Activated CD4-positive, alpha-beta memory T cell treated with anti-CD3 and anti-CD28 coated beads, Interleukin-2, amount 10 ng/mL, durations not matched to agents 7 days and 5 days (primary cell): ENCODE measurements at regions not wholly inside any gene's neighbourhood (a gene's known extent, or its start where the extent isn't known, plus 50 kb on each side); places are given as distances from the start of the nearest gene placed in this dataset.

ENCODE experiments used
- CTCF ChIA-PET: fragments of 350-600 bp; sonication (Branson Sonifier 250); formaldehyde crosslinking; loops from one replicate; lab custom pipeline; 2021; ENCODE audit warnings: antibody characterized with exemption, inconsistent platforms; lab: Charles Lee
- POLR2A ChIA-PET: fragments of 350-600 bp; sonication (Branson Sonifier 250); formaldehyde crosslinking; loops from one replicate; lab custom pipeline; 2021; ENCODE audit warnings: antibody characterized with exemption; lab: Charles Lee
- DNase-seq: peaks from one replicate; pipeline ENCODE4 v3.0.0-alpha.2; 2020
- H3K27ac Mint-ChIP-seq: one replicate; pipeline ENCODE4 v1.8.0; 2021; ENCODE audit warnings: mild to moderate bottlenecking, mixed read lengths
- H3K27me3 Mint-ChIP-seq: one replicate; pipeline ENCODE4 v1.8.0; 2021; ENCODE audit warnings: mixed read lengths
- H3K36me3 Mint-ChIP-seq: one replicate; pipeline ENCODE4 v1.8.0; 2021; ENCODE audit warnings: low read depth, mixed read lengths
- H3K4me1 Mint-ChIP-seq: one replicate; pipeline ENCODE4 v1.8.0; 2021; ENCODE audit warnings: mixed read lengths
- H3K4me3 Mint-ChIP-seq: one replicate; pipeline ENCODE4 v1.8.0; 2021; ENCODE audit warnings: mild to moderate bottlenecking, mixed read lengths
- H3K9me3 Mint-ChIP-seq: one replicate; pipeline ENCODE4 v1.8.0; 2021; ENCODE audit warnings: mixed read lengths

- Mint-ChIP-seq H3K27me3 (peaks cover 2% of the 10 kb centered on the region), H3K4me1 (no peaks in the 10 kb centered on the region), H3K36me3 (no peaks in the 10 kb centered on the region), H3K9me3 (no peaks in the 10 kb centered on the region), H3K27ac (no peak overlapping the region), H3K4me3 (no peak overlapping the region)
- ChIA-PET CTCF (interaction anchor here (1.0 to 1.4 kb wide), 2 partner anchors 23 to 26 kb away, joined by 3 read pairs; no protein-coding TSS in a partner anchor), POLR2A (no interaction called here)
- DNase-seq, result no peak
Measured at GRCh38 chr2:71897836-71898235, 249.8 kb downstream of the CYP26B1 start.

DNA sequence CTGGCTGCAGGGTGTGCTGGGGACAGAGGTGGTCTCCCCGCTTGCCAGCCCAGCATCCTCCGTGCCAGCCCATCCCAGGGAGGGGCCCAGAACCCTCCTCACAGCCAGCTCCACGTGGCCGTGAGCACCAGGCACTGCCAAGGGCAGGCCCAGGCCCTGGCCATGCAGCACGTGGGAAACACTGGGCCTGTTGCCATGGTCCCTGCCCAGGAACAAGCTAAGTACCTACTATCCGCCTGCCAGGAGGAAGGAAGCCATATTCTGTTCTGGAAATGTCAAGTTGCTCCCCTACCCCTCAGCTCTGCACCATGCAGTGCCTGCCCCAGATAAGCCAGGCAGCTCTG lies 250.6 kb downstream of the CYP26B1 start:
- Mint-ChIP-seq H3K9me3 (no peaks in the 10 kb centered on the region), H3K27ac (no peak overlapping the region), H3K4me1 (no peaks in the 10 kb centered on the region), H3K4me3 (no peak overlapping the region), H3K36me3 (no peaks in the 10 kb centered on the region), H3K27me3 (peaks cover 2% of the 10 kb centered on the region)
- ChIA-PET POLR2A (no interaction called here), CTCF (interaction anchor here (1.4 kb wide), 1 partner anchor 24 kb away, joined by 3 read pairs; no protein-coding TSS in a partner anchor)
- no peak for DNase-seq

GRCh38 chr2:71896385-71897136 lies 251.1 kb downstream of the CYP26B1 start:
- no peak for DNase-seq
- Mint-ChIP-seq H3K27me3 (peaks cover 2% of the 10 kb centered on the region), H3K36me3 (no peaks in the 10 kb centered on the region), H3K27ac (no peak overlapping the region), H3K9me3 (no peaks in the 10 kb centered on the region), H3K4me1 (no peaks in the 10 kb centered on the region), H3K4me3 (no peak overlapping the region)
- CTCF ChIA-PET, result no interaction called here
- POLR2A ChIA-PET, result no interaction called here

DNA sequence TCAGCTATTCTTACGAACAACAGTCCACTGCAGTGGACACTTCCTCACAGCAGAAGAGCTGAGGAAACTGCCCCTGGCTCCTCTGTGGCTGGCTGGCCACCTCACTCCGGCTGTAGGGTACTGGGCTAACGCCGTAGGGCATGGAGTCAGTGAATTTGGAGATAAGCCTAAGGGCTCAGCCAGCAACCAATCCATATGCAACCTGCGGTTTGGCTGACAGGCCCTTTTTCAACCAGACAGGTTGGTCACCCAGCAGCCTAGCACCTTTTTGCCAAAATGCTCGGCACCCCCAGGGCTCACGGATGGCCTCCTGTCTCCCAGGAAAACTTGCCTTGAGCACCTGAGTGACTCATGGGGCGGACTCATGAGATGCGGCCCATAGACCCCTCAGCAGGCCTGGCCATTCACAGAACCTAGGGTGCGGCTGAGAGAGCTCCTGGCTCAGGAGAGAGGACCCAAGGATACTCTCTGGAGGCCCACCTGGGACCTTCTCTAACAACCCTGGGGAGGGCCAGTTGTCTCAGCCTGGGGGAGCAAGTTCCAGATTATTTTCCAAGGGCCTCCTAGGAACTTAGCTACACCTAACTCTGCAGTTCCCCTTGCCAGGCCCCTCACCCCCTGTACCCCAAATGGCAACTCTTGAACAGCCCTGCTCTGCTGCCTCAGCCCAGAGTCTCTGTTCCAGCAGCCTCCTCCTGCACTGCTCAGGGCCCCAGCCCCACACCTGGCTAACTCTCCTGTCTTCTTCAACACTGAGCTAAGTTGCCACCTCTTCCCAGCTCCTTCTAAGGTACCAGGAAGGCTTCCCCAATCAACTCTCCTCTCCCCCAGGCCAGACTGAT lies 252.1 kb downstream of the CYP26B1 start:
- peaks cover 5% of the 10 kb centered on the region for H3K27me3 Mint-ChIP-seq
- POLR2A ChIA-PET, result no interaction called here
- CTCF ChIA-PET, result no interaction called here

GRCh38 chr2:71894261-71894660 lies 253.4 kb downstream of the CYP26B1 start:
- Mint-ChIP-seq H3K4me1 (no peaks in the 10 kb centered on the region), H3K4me3 (no peak overlapping the region), H3K9me3 (no peaks in the 10 kb centered on the region), H3K27me3 (peaks cover 3% of the 10 kb centered on the region), H3K27ac (no peak overlapping the region), H3K36me3 (no peaks in the 10 kb centered on the region)
- no peak for DNase-seq
- POLR2A ChIA-PET, result no interaction called here
- CTCF ChIA-PET, result no interaction called here

More for the DNA sequence above, 252.1 kb downstream of the CYP26B1 start:
- H3K4me3 Mint-ChIP-seq, result no peak overlapping the region
- H3K36me3 Mint-ChIP-seq, result no peaks in the 10 kb centered on the region
- H3K27ac Mint-ChIP-seq, result no peak overlapping the region
- H3K9me3 Mint-ChIP-seq, result no peaks in the 10 kb centered on the region
- no peaks in the 10 kb centered on the region for H3K4me1 Mint-ChIP-seq
- no peak for DNase-seq

DNA sequence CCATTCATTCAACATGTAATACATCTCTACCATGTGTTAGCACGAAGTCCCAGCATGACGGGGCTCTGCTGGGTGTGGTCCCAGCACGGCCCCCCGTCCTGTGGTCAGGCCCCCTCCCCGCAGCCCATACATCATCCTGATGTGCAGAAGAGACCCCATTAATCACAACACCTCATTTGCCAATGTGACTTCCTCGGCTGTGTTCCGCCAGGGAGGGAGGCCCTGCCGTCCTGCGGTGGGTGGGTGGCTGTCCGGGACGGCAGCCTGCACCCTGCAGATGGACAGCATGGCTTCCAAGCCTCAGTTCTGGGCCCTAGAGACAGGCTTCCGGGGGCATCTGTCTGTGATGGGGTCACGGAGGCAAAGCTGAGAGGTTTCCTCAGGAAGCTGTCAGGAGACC lies 254.0 kb downstream of the CYP26B1 start:
- POLR2A ChIA-PET, result no interaction called here
- Mint-ChIP-seq H3K27me3 (peaks cover 3% of the 10 kb centered on the region), H3K9me3 (no peaks in the 10 kb centered on the region), H3K4me3 (no peak overlapping the region), H3K27ac (no peak overlapping the region), H3K4me1 (no peaks in the 10 kb centered on the region), H3K36me3 (no peaks in the 10 kb centered on the region)
- CTCF ChIA-PET, result no interaction called here
- DNase-seq, result no peak

DNA sequence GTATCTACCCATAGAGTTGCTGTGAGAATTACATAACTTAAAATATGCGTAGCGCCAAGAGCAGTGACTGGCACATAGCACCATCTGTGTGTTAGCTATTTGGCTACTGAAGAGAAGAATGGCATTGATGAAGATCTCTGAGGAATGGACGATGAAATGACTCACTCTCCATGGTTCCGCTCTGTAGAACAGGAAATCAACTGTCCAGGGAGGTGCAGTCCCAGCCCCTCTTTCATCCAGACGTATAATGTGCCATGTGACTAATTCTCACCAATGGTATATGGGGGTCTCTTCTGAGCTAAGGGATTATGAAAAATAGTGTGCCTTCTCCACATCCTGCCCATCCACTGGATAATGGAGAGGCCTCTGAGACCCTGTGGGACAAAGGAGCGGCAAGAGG lies 254.8 kb downstream of the CYP26B1 start:
- Mint-ChIP-seq H3K36me3 (no peaks in the 10 kb centered on the region), H3K27me3 (peaks cover 3% of the 10 kb centered on the region), H3K4me1 (no peaks in the 10 kb centered on the region), H3K9me3 (no peaks in the 10 kb centered on the region), H3K4me3 (no peak overlapping the region), H3K27ac (no peak overlapping the region)
- ChIA-PET POLR2A (no interaction called here), CTCF (no interaction called here)
- no peak for DNase-seq

DNA sequence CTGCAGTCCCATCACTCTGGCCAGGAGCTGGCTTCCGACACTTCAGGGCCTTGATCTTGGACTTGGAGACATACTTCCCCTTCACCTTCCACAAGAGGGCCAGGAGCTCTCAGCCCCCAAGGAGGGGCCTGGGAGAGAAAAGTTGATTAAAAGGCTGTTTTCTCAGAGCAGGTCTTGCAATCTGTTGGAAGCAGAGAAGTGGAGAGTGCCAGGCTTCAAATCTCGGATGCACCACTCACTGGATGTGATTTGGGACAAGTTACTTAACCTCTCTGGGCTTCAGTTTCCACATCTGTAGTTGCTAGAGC lies 255.3 kb downstream of the CYP26B1 start:
- POLR2A ChIA-PET, result no interaction called here
- Mint-ChIP-seq H3K27ac (no peak overlapping the region), H3K36me3 (no peaks in the 10 kb centered on the region), H3K9me3 (no peaks in the 10 kb centered on the region), H3K4me3 (no peak overlapping the region), H3K4me1 (no peaks in the 10 kb centered on the region), H3K27me3 (peaks cover 3% of the 10 kb centered on the region)
- DNase-seq, result no peak
- CTCF ChIA-PET, result no interaction called here

- POLR2A ChIA-PET, result no interaction called here
Measured at GRCh38 chr2:71891719-71892422, 255.8 kb downstream of the CYP26B1 start.

DNA sequence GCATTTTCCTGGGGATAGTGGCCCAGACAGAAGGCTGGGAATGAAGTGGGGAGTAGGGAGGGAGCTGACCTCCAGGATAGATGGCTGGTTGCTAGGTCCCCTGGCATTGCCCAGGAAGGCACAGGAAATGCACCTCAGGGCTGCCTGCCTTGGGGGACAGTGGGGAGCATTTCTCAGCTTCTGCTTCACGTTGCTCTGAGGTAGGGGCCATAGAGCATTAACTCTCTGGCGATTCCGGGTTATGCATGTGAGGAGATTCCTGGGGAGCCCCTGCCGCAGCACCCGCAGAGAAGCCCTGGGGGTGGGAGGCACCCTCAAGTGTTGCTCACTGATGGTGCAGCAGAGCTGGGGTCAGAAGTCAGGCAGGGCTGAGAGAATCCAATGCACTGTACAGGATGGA lies 256.5 kb downstream of the CYP26B1 start:
- no peaks in the 10 kb centered on the region for H3K36me3 Mint-ChIP-seq
- CTCF ChIA-PET, result no interaction called here
- DNase-seq, result peak; percentile 5
- H3K4me3 Mint-ChIP-seq, result no peak overlapping the region
- no peaks in the 10 kb centered on the region for H3K9me3 Mint-ChIP-seq
- H3K27ac Mint-ChIP-seq, result no peak overlapping the region
- H3K27me3 Mint-ChIP-seq, result peaks cover 3% of the 10 kb centered on the region
- H3K4me1 Mint-ChIP-seq, result no peaks in the 10 kb centered on the region
- POLR2A ChIA-PET, result no interaction called here

More at GRCh38 chr2:71891719-71892422, 255.8 kb downstream of the CYP26B1 start:
- Mint-ChIP-seq H3K36me3 (no peaks in the 10 kb centered on the region), H3K27ac (no peak overlapping the region), H3K4me1 (no peaks in the 10 kb centered on the region), H3K4me3 (no peak overlapping the region), H3K27me3 (peaks cover 3% of the 10 kb centered on the region), H3K9me3 (no peaks in the 10 kb centered on the region)
- CTCF ChIA-PET, result no interaction called here
- no peak for DNase-seq

- Mint-ChIP-seq H3K27me3 (peaks cover 3% of the 10 kb centered on the region), H3K27ac (no peak overlapping the region), H3K36me3 (no peaks in the 10 kb centered on the region), H3K9me3 (no peaks in the 10 kb centered on the region), H3K4me1 (no peaks in the 10 kb centered on the region), H3K4me3 (no peak overlapping the region)
- DNase-seq, result no peak
- POLR2A ChIA-PET, result no interaction called here
- CTCF ChIA-PET, result no interaction called here
Measured at GRCh38 chr2:71889759-71890684, 257.6 kb downstream of the CYP26B1 start.

- no peaks in the 10 kb centered on the region for H3K9me3 Mint-ChIP-seq
- POLR2A ChIA-PET, result no interaction called here
- CTCF ChIA-PET, result no interaction called here
- no peak for DNase-seq
- no peaks in the 10 kb centered on the region for H3K36me3 Mint-ChIP-seq
- no peak overlapping the region for H3K4me3 Mint-ChIP-seq
- H3K27ac Mint-ChIP-seq, result no peak overlapping the region
- no peaks in the 10 kb centered on the region for H3K4me1 Mint-ChIP-seq
- peaks cover 3% of the 10 kb centered on the region for H3K27me3 Mint-ChIP-seq
Measured at GRCh38 chr2:71888751-71889445, 258.8 kb downstream of the CYP26B1 start.
